H1 (cell line): ENCODE measurements at regions not wholly inside any gene's neighbourhood (a gene's known extent, or its start where the extent isn't known, plus 50 kb on each side); places are given as distances from the start of the nearest gene placed in this dataset.

Experiments
- CTCF ChIA-PET: fragments of 300-600 bp; sonication (Branson Sonifier 250); formaldehyde crosslinking; loops from one replicate; lab custom pipeline; 2021; ENCODE audit not compliant: partially characterized antibody; lab: Charles Lee
- POLR2A ChIA-PET: fragments of 300-600 bp; sonication (Branson Sonifier 250); formaldehyde crosslinking; loops from one replicate; lab custom pipeline; 2021; ENCODE audit warnings: inconsistent platforms; ENCODE audit not compliant: partially characterized antibody; lab: Charles Lee
- DNase-seq, 2 experiments: peaks; one replicate each; pipeline versions ENCODE4 v3.0.0 to v3.0.0-alpha.2; 2010 to 2022; ENCODE audit warnings: low spot score in 2 of 2, low read depth in 1 of 2, mixed read lengths in 1 of 2
- FAIRE-seq: peaks from 2 replicates; lab custom pipeline; 2011; peaks lifted over from hg19 to GRCh38; lab: Jason Lieb, UNC
- H2AFZ ChIP-seq: 2 replicates; pipeline ENCODE4 v1.8.1; 2012; ENCODE audit warnings: low read length, inconsistent platforms
- H2AK5ac ChIP-seq: 2 replicates; pipeline ENCODE4 v1.6.1; 2013; ENCODE audit warnings: low read depth, low read length
- H2BK120ac ChIP-seq: replicated peaks from 2 replicates; pipeline ENCODE3; 2013; ENCODE audit warnings: low read depth, low read length, inconsistent platforms
- H2BK12ac ChIP-seq: 2 replicates; pipeline ENCODE4 v1.6.1; 2013; ENCODE audit warnings: low read depth, low read length
- H2BK15ac ChIP-seq: 2 replicates; pipeline ENCODE4 v1.6.1; 2013; ENCODE audit warnings: low read length
- H2BK20ac ChIP-seq: 2 replicates; pipeline ENCODE4 v1.6.1; 2013; ENCODE audit warnings: low read length
- H2BK5ac ChIP-seq: 2 replicates; pipeline ENCODE4 v1.6.1; 2013; ENCODE audit warnings: low read depth, low read length
- H3K14ac ChIP-seq: 2 replicates; pipeline ENCODE4 v1.6.1; 2013; ENCODE audit warnings: inconsistent platforms; ENCODE audit not compliant: insufficient read length
- H3K18ac ChIP-seq: 2 replicates; pipeline ENCODE4 v1.6.1; 2013; ENCODE audit warnings: low read length; ENCODE audit errors: extremely low read depth
- H3K23ac ChIP-seq: 2 replicates; pipeline ENCODE4 v1.6.1; 2013; ENCODE audit warnings: inconsistent platforms; ENCODE audit not compliant: insufficient read length
- H3K23me2 ChIP-seq: 2 replicates; pipeline ENCODE4 v1.6.1; 2013; ENCODE audit warnings: low read depth, low read length
- H3K27ac ChIP-seq: 2 replicates; pipeline ENCODE4 v1.6.1; 2011; ENCODE audit warnings: low read depth, low read length, inconsistent platforms
- H3K27me3 ChIP-seq, 4 experiments: replicated peaks in 1 of 4; 1 replicate in 1 of 4; 2 replicates in 3 of 4; pipeline versions ENCODE4 v1.6.1 to v1.8.1; 2011 to 2013; ENCODE audit warnings: low read length in 3 of 4, mild to moderate bottlenecking in 3 of 4, inconsistent platforms in 2 of 4, mixed read lengths in 2 of 4, moderate library complexity in 1 of 4; ENCODE audit not compliant: control insufficient read depth in 3 of 4, insufficient read depth in 3 of 4; ENCODE audit errors: extremely low read depth in 1 of 4
- H3K36me3 ChIP-seq, 4 experiments: 2 replicates each; pipeline versions ENCODE4 v1.6.1 to v1.8.1; 2011 to 2013; ENCODE audit warnings: mild to moderate bottlenecking in 4 of 4, low read length in 3 of 4, moderate library complexity in 2 of 4, control low read depth in 1 of 4, inconsistent platforms in 1 of 4; ENCODE audit not compliant: insufficient read depth in 4 of 4, control insufficient read depth in 2 of 4
- H3K4ac ChIP-seq: replicated peaks from 2 replicates; pipeline ENCODE3; 2013; ENCODE audit warnings: low read length, low read depth, mixed read lengths, inconsistent platforms; ENCODE audit not compliant: insufficient read length
- H3K4me1 ChIP-seq, 4 experiments: replicated peaks in 1 of 4; 1 replicate in 1 of 4; 2 replicates in 3 of 4; pipeline versions ENCODE4 v1.6.1 to v1.8.1; 2011 to 2013; ENCODE audit warnings: low read length in 3 of 4, inconsistent platforms in 2 of 4, mixed read lengths in 1 of 4; ENCODE audit not compliant: insufficient read depth in 4 of 4, control insufficient read depth in 3 of 4
- H3K4me2 ChIP-seq, 2 experiments: 2 replicates each; pipeline versions ENCODE4 v1.6.1 to v1.8.1; 2011 to 2013; ENCODE audit warnings: low read depth in 2 of 2, low read length in 2 of 2, control low read depth in 1 of 2, inconsistent platforms in 1 of 2, mild to moderate bottlenecking in 1 of 2; ENCODE audit not compliant: insufficient read depth in 1 of 2
- H3K4me3 ChIP-seq, 4 experiments: fragments of 200-600, 300-600 bp in 1 of 4; sonication (generic), shearing (Covaris generic), sonication (Bioruptor Twin) in 1 of 4; 2 replicates each; pipeline versions ENCODE4 v1.5.1 to v1.8.1; 2011 to 2016; ENCODE audit warnings: low read length in 4 of 4, low read depth in 3 of 4, control low read depth in 2 of 4, inconsistent platforms in 2 of 4, mild to moderate bottlenecking in 2 of 4, mixed read lengths in 1 of 4, moderate library complexity in 1 of 4; ENCODE audit not compliant: insufficient read depth in 2 of 4; ENCODE audit errors: extremely low read depth in 1 of 4
- H3K56ac ChIP-seq: replicated peaks from 2 replicates; pipeline ENCODE3; 2013; ENCODE audit warnings: low read depth, mild to moderate bottlenecking, mixed read lengths, low read length, inconsistent platforms; ENCODE audit not compliant: insufficient read length
- H3K79me1 ChIP-seq: 2 replicates; pipeline ENCODE4 v1.6.1; 2013; ENCODE audit warnings: low read depth, low read length, control low read depth
- H3K79me2 ChIP-seq, 2 experiments: 2 replicates each; pipeline versions ENCODE4 v1.6.1 to v1.8.1; 2012 to 2013; ENCODE audit warnings: low read length in 2 of 2, mild to moderate bottlenecking in 2 of 2, inconsistent platforms in 1 of 2; ENCODE audit not compliant: insufficient read depth in 2 of 2, control insufficient read depth in 1 of 2
- H3K9ac ChIP-seq, 4 experiments: replicated peaks in 1 of 4; 1 replicate in 1 of 4; 2 replicates in 3 of 4; pipeline versions ENCODE4 v1.6.1 to v1.8.1; 2011 to 2013; ENCODE audit warnings: low read depth in 3 of 4, low read length in 3 of 4, control low read depth in 2 of 4, mild to moderate bottlenecking in 2 of 4, moderate library complexity in 2 of 4, inconsistent platforms in 1 of 4; ENCODE audit errors: extremely low read depth in 1 of 4
- H3K9me3 ChIP-seq, 2 experiments: 2 replicates each; pipeline versions ENCODE4 v1.6.1 to v1.8.1; 2012 to 2013; ENCODE audit warnings: mild to moderate bottlenecking in 2 of 2, moderate library complexity in 2 of 2, control low read depth in 1 of 2, inconsistent platforms in 1 of 2, low read depth in 1 of 2, low read length in 1 of 2, mixed read lengths in 1 of 2; ENCODE audit not compliant: insufficient read depth in 2 of 2
- H4K20me1 ChIP-seq, 2 experiments: replicated peaks in 1 of 2; 2 replicates each; pipeline versions ENCODE3 to v1.8.1; 2011 to 2013; ENCODE audit warnings: inconsistent platforms in 2 of 2, low read length in 2 of 2, mild to moderate bottlenecking in 1 of 2; ENCODE audit not compliant: insufficient read depth in 2 of 2, control insufficient read depth in 1 of 2
- H4K5ac ChIP-seq: 2 replicates; pipeline ENCODE4 v1.6.1; 2013; ENCODE audit warnings: low read length, low read depth, mixed read lengths, inconsistent platforms; ENCODE audit not compliant: insufficient read length
- H4K8ac ChIP-seq: 2 replicates; pipeline ENCODE4 v1.8.0; 2013; ENCODE audit warnings: mild to moderate bottlenecking, moderate library complexity, low read length, inconsistent platforms; ENCODE audit not compliant: insufficient read depth; ENCODE audit errors: extremely low read depth
- H4K91ac ChIP-seq: replicated peaks from 2 replicates; pipeline ENCODE3; 2013; ENCODE audit warnings: low read length, mixed read lengths, inconsistent platforms; ENCODE audit not compliant: insufficient read length
- CTBP2 ChIP-seq: IDR thresholded peaks from 2 replicates; pipeline ENCODE4 v1.7.0; 2011; ENCODE audit warnings: borderline replicate concordance, mild to moderate bottlenecking, moderate library complexity, mixed read lengths, low read length; ENCODE audit not compliant: insufficient read depth, insufficient read length
- EGR1 ChIP-seq: IDR thresholded peaks from 2 replicates; pipeline ENCODE4 v1.6.1; 2011; ENCODE audit warnings: low read depth, low read length, borderline replicate concordance
- EP300 ChIP-seq, 2 experiments: IDR thresholded peaks; 1 replicate in 1 of 2; 2 replicates in 1 of 2; pipeline ENCODE4 v1.6.1; 2011 to 2012; ENCODE audit warnings: low read depth in 2 of 2, low read length in 2 of 2, mild to moderate bottlenecking in 2 of 2, borderline replicate concordance in 1 of 2, inconsistent platforms in 1 of 2, moderate library complexity in 1 of 2
- FOSL1 ChIP-seq: IDR thresholded peaks from 2 replicates; pipeline ENCODE4 v1.6.1; 2011; ENCODE audit warnings: mild to moderate bottlenecking, low read depth, low read length, moderate library complexity; ENCODE audit not compliant: insufficient read depth
- HDAC6 ChIP-seq: IDR thresholded peaks from one replicate; pipeline ENCODE4 v1.7.1; 2012; ENCODE audit warnings: low read depth, mild to moderate bottlenecking, inconsistent platforms, low read length, moderate library complexity
- JUND ChIP-seq: IDR thresholded peaks from 2 replicates; pipeline ENCODE4 v1.6.1; 2011; ENCODE audit warnings: mild to moderate bottlenecking, improper control_type of control experiment, low read length
- KDM5A ChIP-seq: fragments of 200-600 bp; IDR thresholded peaks from 2 replicates; pipeline ENCODE4 v1.7.1; 2012; ENCODE audit warnings: mild to moderate bottlenecking, low read length, inconsistent platforms, mixed read lengths
- MAX ChIP-seq: IDR thresholded peaks from 2 replicates; pipeline ENCODE4 v1.6.1; 2012; ENCODE audit warnings: inconsistent platforms
- POLR2AphosphoS5 ChIP-seq: IDR thresholded peaks from 2 replicates; pipeline ENCODE4 v1.6.1; 2011; ENCODE audit warnings: low read depth, low read length
- RXRA ChIP-seq: IDR thresholded peaks from 2 replicates; pipeline ENCODE4 v1.6.1; 2011; ENCODE audit warnings: low read depth, mild to moderate bottlenecking, low read length, moderate library complexity; ENCODE audit not compliant: insufficient read depth
- SIN3A ChIP-seq, 2 experiments: IDR thresholded peaks in 1 of 2; conservative IDR thresholded peaks in 1 of 2; 2 replicates each; pipeline ENCODE4 v1.6.1; 2011 to 2012; ENCODE audit warnings: low read length in 2 of 2, improper control_type of control experiment in 1 of 2, low read depth in 1 of 2, mild to moderate bottlenecking in 1 of 2
- SRF ChIP-seq: IDR thresholded peaks from 2 replicates; pipeline ENCODE4 v1.6.1; 2011; ENCODE audit warnings: mild to moderate bottlenecking, low read depth, low read length, moderate library complexity
- TCF12 ChIP-seq: IDR thresholded peaks from 2 replicates; pipeline ENCODE4 v1.6.1; 2011; ENCODE audit warnings: low read depth, mild to moderate bottlenecking, low read length
- WGBS, 2 experiments: shearing (Covaris generic) in 1 of 2; methylation state at CpG; one replicate each; pipeline versions ENCODE4 v1.1.6 to v1.1.7; 2013 to 2015; ENCODE audit warnings: low lambda C conversion rate in 2 of 2, mixed read lengths in 2 of 2, inconsistent platforms in 1 of 2, low coverage in 1 of 2, missing lambda C conversion rate in 1 of 2; ENCODE audit not compliant: insufficient replicate concordance in 2 of 2, insufficient coverage in 1 of 2, insufficient read length in 1 of 2; ENCODE audit errors: extremely low coverage in 1 of 2, missing lambda C conversion rate in 1 of 2; 5-methylcytosine and 5-hydroxymethylcytosine counted together
- TF ChIP-seq, protein P1 (sequence below): IDR thresholded peaks from 2 replicates; pipeline ENCODE4 v1.6.1; 2011; ENCODE audit warnings: low read depth, mild to moderate bottlenecking, low read length; ENCODE audit not compliant: insufficient read depth

DNA sequence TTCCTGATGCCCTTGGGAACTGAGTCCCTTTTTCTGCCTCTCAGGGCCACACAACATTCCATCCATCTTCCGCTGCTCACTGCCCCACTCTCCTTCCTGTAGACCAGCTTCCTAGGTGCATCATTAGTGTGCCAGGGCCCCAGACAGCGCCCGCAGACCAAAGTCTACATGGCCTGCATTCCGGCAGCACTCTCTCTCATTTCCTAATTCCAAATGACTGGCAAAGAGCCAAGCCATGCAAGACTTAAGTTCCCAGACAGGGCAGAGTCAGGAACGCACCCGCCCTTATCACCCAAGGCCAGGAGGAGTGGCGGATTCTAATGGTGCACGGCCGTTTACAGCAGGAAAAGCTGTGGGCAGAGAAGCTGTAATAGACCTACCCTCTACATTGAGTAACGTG is 159.8 kb upstream of the ARID1B start:
- H3K23me2 ChIP-seq: no peaks in the 10 kb centered on the region; the same call in 1 of the 2 replicates
- H3K79me1 ChIP-seq: no peaks in the 10 kb centered on the region
- no peaks in the 10 kb centered on the region for H3K79me2 ChIP-seq
- DNase-seq (no peak), FAIRE-seq (no peak)
- no peak overlapping the region for H4K91ac ChIP-seq
- H4K8ac ChIP-seq: no peak overlapping the region
- ChIA-PET POLR2A (no interaction called here), CTCF (interaction anchor here (0.7 kb wide), 1 partner anchor 218 kb away, joined by 3 read pairs; no protein-coding TSS in a partner anchor)
- H4K20me1 ChIP-seq: no peaks in the 10 kb centered on the region
- H3K4ac ChIP-seq: no peak overlapping the region
- H2AFZ ChIP-seq: no peak overlapping the region
- H3K9me3 ChIP-seq: peaks cover 8 to 17% of the 10 kb centered on the region in 2 experiments; a peak in 3 of 4 replicates
- H3K14ac ChIP-seq: no peak overlapping the region
- peaks cover 0 to 6% (median 3%) of the 10 kb centered on the region in 4 experiments; a peak in 3 of 7 replicates for H3K4me1 ChIP-seq
- H3K23ac ChIP-seq: no peak overlapping the region
- 93% methylated on average over 10 of the region's 10 CpGs; no CpG with 5 or more reads in 1 of the 2 experiments for WGBS, 2 experiments
- no peak overlapping the region for H3K18ac ChIP-seq
- H2BK15ac ChIP-seq: no peak overlapping the region
- H3K56ac ChIP-seq: no peak overlapping the region
- H3K9ac ChIP-seq: no peak overlapping the region
- H2BK120ac ChIP-seq: no peak overlapping the region
- H2BK5ac ChIP-seq: no peak overlapping the region
- no peak overlapping the region for H3K4me3 ChIP-seq
- H2AK5ac ChIP-seq: no peak overlapping the region
- no peak overlapping the region for H4K5ac ChIP-seq
- no peak overlapping the region for H2BK20ac ChIP-seq
- H3K27ac ChIP-seq: no peak overlapping the region
- no peaks in the 10 kb centered on the region for H3K27me3 ChIP-seq
- no peak overlapping the region for H3K4me2 ChIP-seq
- H3K36me3 ChIP-seq: no peaks in the 10 kb centered on the region
- H2BK12ac ChIP-seq: no peak overlapping the region
- TF ChIP-seq TCF12 (no peak), CTBP2 (no peak), MAX (no peak), POLR2AphosphoS5 (no peak), SRF (no peak), RXRA (no peak), SIN3A (conservative IDR thresholded peaks at IDR 0.05 in 1 of 2, IDR thresholded peaks at IDR 0.05 in 1 of 2; ENCODE audit: low read depth in 1 of 2, low read length in 2 of 2) (no peak), EP300 (IDR thresholded peaks at IDR 0.05; ENCODE audit: borderline replicate concordance in 1 of 2, low read depth in 2 of 2, low read length in 2 of 2) (no peak), JUND (no peak), KDM5A (no peak), FOSL1 (no peak), EGR1 (no peak), HDAC6 (no peak)
- TF ChIP-seq, protein P1, sequence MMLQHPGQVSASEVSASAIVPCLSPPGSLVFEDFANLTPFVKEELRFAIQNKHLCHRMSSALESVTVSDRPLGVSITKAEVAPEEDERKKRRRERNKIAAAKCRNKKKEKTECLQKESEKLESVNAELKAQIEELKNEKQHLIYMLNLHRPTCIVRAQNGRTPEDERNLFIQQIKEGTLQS: no peak
